RWPE2 (cell line): ENCODE measurements at regions not wholly inside any gene's neighbourhood (a gene's known extent, or its start where the extent isn't known, plus 50 kb on each side); places are given as distances from the start of the nearest gene placed in this dataset.

Source experiments
- ATAC-seq: fragments of 200-7000 bp; cut with Tn5 transposase; 3 replicates; pipeline ENCODE4 v1.9.1; 2021; ENCODE audit warnings: low read depth
- DNase-seq: peaks from one replicate; pipeline ENCODE4 v3.0.0-alpha.2; 2020; ENCODE audit warnings: low spot score
- H3K27ac ChIP-seq: fragments of 450-650 bp; 2 replicates; pipeline ENCODE4 v1.5.1; 2017; ENCODE audit warnings: mild to moderate bottlenecking; ENCODE audit not compliant: poor library complexity, severe bottlenecking
- H3K27me3 ChIP-seq: fragments of 250-450 bp; sonication (Bioruptor Pico); 2 replicates; pipeline ENCODE4 v1.5.1; 2021; ENCODE audit warnings: mild to moderate bottlenecking, moderate library complexity; ENCODE audit not compliant: insufficient read depth, poor library complexity, severe bottlenecking
- H3K36me3 ChIP-seq: fragments of 250-450 bp; sonication (Bioruptor Pico); 2 replicates; pipeline ENCODE4 v1.5.1; 2020; ENCODE audit warnings: low read depth, mild to moderate bottlenecking, moderate library complexity
- H3K4me1 ChIP-seq: fragments of 250-450 bp; sonication (Bioruptor Pico); 2 replicates; pipeline ENCODE4 v1.5.1; 2021; ENCODE audit warnings: mild to moderate bottlenecking, moderate library complexity; ENCODE audit not compliant: insufficient read depth, poor library complexity, severe bottlenecking
- H3K4me3 ChIP-seq: fragments of 250-450 bp; sonication (Bioruptor Pico); 2 replicates; pipeline ENCODE4 v1.5.1; 2021; ENCODE audit warnings: mild to moderate bottlenecking, moderate library complexity; ENCODE audit not compliant: severe bottlenecking
- H3K9me3 ChIP-seq: fragments of 250-450 bp; sonication (Bioruptor Pico); 2 replicates; pipeline ENCODE4 v1.5.1; 2021; ENCODE audit warnings: mild to moderate bottlenecking, moderate library complexity; ENCODE audit not compliant: severe bottlenecking
- TF ChIP-seq, protein P1 (sequence below): fragments of 450-650 bp; IDR thresholded peaks from one replicate; pipeline ENCODE4 v1.5.1; 2017; ENCODE audit warnings: mild to moderate bottlenecking, moderate library complexity; ENCODE audit not compliant: poor library complexity, severe bottlenecking

DNA sequence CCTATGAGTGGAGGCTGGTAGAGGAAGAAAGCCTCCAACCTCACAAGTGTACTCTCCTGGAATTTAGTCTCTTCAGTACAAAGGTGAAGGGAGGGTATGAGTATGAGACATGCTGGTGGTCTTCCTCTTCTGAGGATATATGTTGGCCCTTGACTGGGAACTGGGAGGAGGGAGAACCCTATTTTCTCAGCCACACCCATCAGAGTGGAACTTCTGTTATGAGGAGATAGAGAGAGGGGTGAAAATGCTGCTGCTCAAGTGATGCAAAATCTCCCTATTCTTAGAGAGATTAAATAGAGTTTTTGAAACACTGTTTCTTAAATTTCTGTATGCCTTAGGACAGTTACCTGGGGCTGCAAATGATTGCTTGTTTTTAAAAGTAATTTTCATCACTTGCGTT is 203.4 kb upstream of the PRR16 start:
- ATAC-seq: no peak
- Histone ChIP-seq H3K4me3 (no peak overlapping the region), H3K36me3 (no peaks in the 10 kb centered on the region), H3K27me3 (no peaks in the 10 kb centered on the region), H3K4me1 (no peaks in the 10 kb centered on the region), H3K9me3 (no peaks in the 10 kb centered on the region), H3K27ac (no peak overlapping the region)
- TF ChIP-seq, protein P1, sequence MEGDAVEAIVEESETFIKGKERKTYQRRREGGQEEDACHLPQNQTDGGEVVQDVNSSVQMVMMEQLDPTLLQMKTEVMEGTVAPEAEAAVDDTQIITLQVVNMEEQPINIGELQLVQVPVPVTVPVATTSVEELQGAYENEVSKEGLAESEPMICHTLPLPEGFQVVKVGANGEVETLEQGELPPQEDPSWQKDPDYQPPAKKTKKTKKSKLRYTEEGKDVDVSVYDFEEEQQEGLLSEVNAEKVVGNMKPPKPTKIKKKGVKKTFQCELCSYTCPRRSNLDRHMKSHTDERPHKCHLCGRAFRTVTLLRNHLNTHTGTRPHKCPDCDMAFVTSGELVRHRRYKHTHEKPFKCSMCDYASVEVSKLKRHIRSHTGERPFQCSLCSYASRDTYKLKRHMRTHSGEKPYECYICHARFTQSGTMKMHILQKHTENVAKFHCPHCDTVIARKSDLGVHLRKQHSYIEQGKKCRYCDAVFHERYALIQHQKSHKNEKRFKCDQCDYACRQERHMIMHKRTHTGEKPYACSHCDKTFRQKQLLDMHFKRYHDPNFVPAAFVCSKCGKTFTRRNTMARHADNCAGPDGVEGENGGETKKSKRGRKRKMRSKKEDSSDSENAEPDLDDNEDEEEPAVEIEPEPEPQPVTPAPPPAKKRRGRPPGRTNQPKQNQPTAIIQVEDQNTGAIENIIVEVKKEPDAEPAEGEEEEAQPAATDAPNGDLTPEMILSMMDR: no peak
- DNase-seq: no peak

DNA sequence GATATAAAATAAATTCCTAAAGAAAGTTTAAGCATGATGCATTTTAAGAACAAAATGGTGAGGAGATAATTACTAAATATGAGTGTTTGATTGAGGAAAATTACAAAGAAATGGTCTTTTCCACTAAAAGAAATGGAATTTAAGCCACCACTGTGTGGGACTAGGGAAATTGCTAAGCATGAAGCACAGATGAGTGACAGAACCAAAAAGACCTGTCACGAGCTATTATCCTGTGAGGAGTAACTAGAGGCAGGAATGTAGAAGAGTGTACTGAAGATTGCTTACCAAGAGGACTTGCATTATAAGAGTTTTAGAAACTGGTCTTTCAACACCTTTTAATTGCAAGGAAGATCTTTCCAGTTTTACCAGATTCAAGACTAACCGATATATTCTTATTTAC is 193.6 kb upstream of the PRR16 start:
- no peaks in the 10 kb centered on the region for H3K4me1 ChIP-seq
- H3K36me3 ChIP-seq: no peaks in the 10 kb centered on the region
- H3K9me3 ChIP-seq: peaks cover 3% of the 10 kb centered on the region
- H3K27ac ChIP-seq: no peak overlapping the region
- H3K4me3 ChIP-seq: no peak overlapping the region
- ATAC-seq (no peak), DNase-seq (no peak)
- TF ChIP-seq, protein P1: no peak
- H3K27me3 ChIP-seq: no peaks in the 10 kb centered on the region

DNA sequence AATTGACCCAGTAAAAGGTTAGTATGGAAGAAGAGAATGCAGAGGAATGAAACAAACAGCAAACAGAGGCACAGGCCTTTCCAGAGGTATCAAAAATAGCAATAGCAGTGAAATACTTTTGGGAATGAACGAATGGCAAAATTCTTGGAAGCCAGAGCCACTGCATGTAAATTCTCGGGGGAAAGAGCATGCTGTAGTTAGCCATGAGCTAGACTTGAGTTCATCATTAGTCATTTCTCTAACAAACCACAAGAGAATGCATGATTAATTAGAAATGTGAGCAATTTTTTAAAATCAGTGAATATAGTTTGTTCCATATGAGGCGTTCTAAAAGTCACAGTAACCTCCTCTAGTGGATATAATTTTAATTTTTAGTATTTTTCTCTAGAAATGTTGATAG is 170.3 kb upstream of the PRR16 start:
- no peak overlapping the region for H3K4me3 ChIP-seq
- TF ChIP-seq, protein P1: peak; percentile 19
- peak; percentile 97 for ATAC-seq
- H3K27ac ChIP-seq: peak overlapping the region; percentile 23
- no peak for DNase-seq
- H3K4me1 ChIP-seq: peaks cover 14% of the 10 kb centered on the region
- no peaks in the 10 kb centered on the region for H3K9me3 ChIP-seq
- no peaks in the 10 kb centered on the region for H3K36me3 ChIP-seq
- H3K27me3 ChIP-seq: no peaks in the 10 kb centered on the region

DNA sequence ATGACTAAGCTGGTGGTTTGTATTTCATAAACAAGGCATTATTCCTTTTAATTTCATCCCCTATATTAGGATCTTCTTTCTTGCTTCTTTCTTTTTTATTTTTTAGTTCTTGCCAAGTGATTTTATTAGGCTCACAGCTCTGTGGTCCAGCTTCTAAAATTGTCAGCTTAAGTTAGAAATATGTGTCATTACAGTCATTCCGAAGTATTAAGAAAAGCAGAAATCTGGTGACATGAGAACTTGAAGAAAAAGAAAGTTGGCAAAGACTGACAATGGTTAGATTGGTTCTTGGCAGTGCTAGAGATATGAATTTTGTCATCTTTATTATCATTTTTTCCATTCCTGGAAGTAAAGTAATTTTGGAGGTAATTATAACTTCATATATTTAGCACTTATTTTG is 166.5 kb upstream of the PRR16 start:
- peaks cover 14% of the 10 kb centered on the region for H3K4me1 ChIP-seq

DNA sequence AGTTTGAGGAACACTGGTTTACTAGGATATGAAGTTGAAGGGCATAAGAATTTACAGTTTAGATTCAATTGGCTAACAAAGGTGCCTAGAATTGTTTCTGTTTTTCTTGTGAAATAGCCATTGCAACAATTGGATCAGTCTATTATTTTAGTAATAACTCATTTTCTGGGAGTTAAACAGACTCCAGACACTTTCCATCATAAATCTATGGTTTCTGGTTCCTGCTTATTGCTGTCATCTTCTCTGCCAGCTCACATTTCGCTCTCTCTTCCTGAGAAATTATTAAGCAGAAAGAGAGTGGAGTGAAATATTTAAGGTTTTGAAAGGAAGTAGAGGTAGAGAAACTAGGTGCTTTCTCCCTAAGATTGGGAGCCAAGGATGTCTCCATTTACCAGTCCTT is 165.1 kb upstream of the PRR16 start:
- Histone ChIP-seq H3K27ac (no peak overlapping the region), H3K36me3 (no peaks in the 10 kb centered on the region), H3K4me1 (peaks cover 5% of the 10 kb centered on the region), H3K9me3 (no peaks in the 10 kb centered on the region), H3K27me3 (no peaks in the 10 kb centered on the region), H3K4me3 (no peak overlapping the region)
- no peak for DNase-seq
- ATAC-seq: no peak
- TF ChIP-seq, protein P1: no peak

More for the DNA sequence above, 166.5 kb upstream of the PRR16 start:
- TF ChIP-seq, protein P1: no peak
- Histone ChIP-seq H3K27ac (no peak overlapping the region), H3K4me3 (no peak overlapping the region), H3K27me3 (no peaks in the 10 kb centered on the region), H3K9me3 (no peaks in the 10 kb centered on the region), H3K36me3 (no peaks in the 10 kb centered on the region)
- ATAC-seq (no peak), DNase-seq (no peak)
